Activated CD8-positive, alpha-beta T cell treated with anti-CD3 and anti-CD28 coated beads for 36 hours (primary cell): ENCODE measurements at regions not wholly inside any gene's neighbourhood (a gene's known extent, or its start where the extent isn't known, plus 50 kb on each side); places are given as distances from the start of the nearest gene placed in this dataset.

Source experiments
- ATAC-seq: fragments of 200-7000 bp; cut with Tn5 transposase; one replicate; pipeline ENCODE4 v1.10.0; 2021; ENCODE audit warnings: mild to moderate bottlenecking, moderate library complexity
- CTCF ChIA-PET: fragments of 350-600 bp; sonication (Branson Sonifier 250); formaldehyde crosslinking; loops from one replicate; lab custom pipeline; 2021; ENCODE audit warnings: antibody characterized with exemption; lab: Charles Lee
- POLR2A ChIA-PET: fragments of 350-600 bp; sonication (Branson Sonifier 250); formaldehyde crosslinking; loops from one replicate; lab custom pipeline; 2021; ENCODE audit warnings: antibody characterized with exemption; lab: Charles Lee
- DNase-seq: peaks from one replicate; pipeline ENCODE4 v3.0.0-alpha.2; 2020
- H3K27ac Mint-ChIP-seq: one replicate; pipeline ENCODE4 v1.8.0; 2021; ENCODE audit warnings: mild to moderate bottlenecking, mixed read lengths
- H3K27me3 Mint-ChIP-seq: one replicate; pipeline ENCODE4 v1.8.0; 2021; ENCODE audit warnings: mixed read lengths
- H3K36me3 Mint-ChIP-seq: one replicate; pipeline ENCODE4 v1.8.0; 2021; ENCODE audit warnings: low read depth, mixed read lengths
- H3K4me1 Mint-ChIP-seq: one replicate; pipeline ENCODE4 v1.8.0; 2021; ENCODE audit warnings: low read depth, mixed read lengths
- H3K4me3 Mint-ChIP-seq: one replicate; pipeline ENCODE4 v1.8.0; 2021; ENCODE audit warnings: mild to moderate bottlenecking, moderate library complexity, mixed read lengths
- H3K9me3 Mint-ChIP-seq: one replicate; pipeline ENCODE4 v1.8.0; 2021; ENCODE audit warnings: mixed read lengths
- CTCF ChIP-seq: fragments of 200-600 bp; IDR thresholded peaks from one replicate; pipeline ENCODE4 v1.8.0; 2022; ENCODE audit warnings: antibody characterized with exemption, mild to moderate bottlenecking
- intact Hi-C: fragments of 100-400 bp; cut with micrococcal nuclease; formaldehyde crosslinking; loops from one replicate; pipeline ENCODE4 v1.10.0; 2022

- intact Hi-C loops = no loop called here
- H3K4me3 Mint-ChIP-seq = no peak overlapping the region
- H3K36me3 Mint-ChIP-seq = no peaks in the 10 kb centered on the region
- ChIA-PET POLR2A (interaction anchor here (0.6 kb wide), 1 partner anchor 720 kb away, joined by 3 read pairs; no protein-coding TSS in a partner anchor), CTCF (interaction anchor here (1.0 to 1.9 kb wide), 2 partner anchors 10 to 57 kb away, joined by 3 to 10 read pairs; no protein-coding TSS in a partner anchor)
- no peak for TF ChIP-seq CTCF
- H3K9me3 Mint-ChIP-seq = no peaks in the 10 kb centered on the region
- ATAC-seq (no peak), DNase-seq (no peak)
- H3K27ac Mint-ChIP-seq = no peak overlapping the region
- H3K27me3 Mint-ChIP-seq = peaks cover 16% of the 10 kb centered on the region
- H3K4me1 Mint-ChIP-seq = no peaks in the 10 kb centered on the region
Measured at GRCh38 chr4:147039976-147040575, 94.4 kb upstream of the TTC29 start.

GRCh38 chr4:147040874-147041273, 95.2 kb upstream of the TTC29 start:
- no peaks in the 10 kb centered on the region for H3K4me1 Mint-ChIP-seq
- ChIA-PET POLR2A (no interaction called here), CTCF (interaction anchor here (1.7 to 1.9 kb wide), 2 partner anchors 22 to 56 kb away, joined by 5 to 10 read pairs; no protein-coding TSS in a partner anchor)
- DNase-seq = no peak
- no peaks in the 10 kb centered on the region for H3K9me3 Mint-ChIP-seq
- no peaks in the 10 kb centered on the region for H3K36me3 Mint-ChIP-seq
- H3K27ac Mint-ChIP-seq = no peak overlapping the region
- ATAC-seq = no peak
- no peak for TF ChIP-seq CTCF
- H3K4me3 Mint-ChIP-seq = no peak overlapping the region
- peaks cover 17% of the 10 kb centered on the region for H3K27me3 Mint-ChIP-seq
- intact Hi-C loops = no loop called here

GRCh38 chr4:147041376-147041775, 95.7 kb upstream of the TTC29 start:
- ChIA-PET POLR2A (no interaction called here), CTCF (interaction anchor here (1.7 to 1.9 kb wide), 2 partner anchors 22 to 55 kb away, joined by 5 to 10 read pairs; no protein-coding TSS in a partner anchor)
- Mint-ChIP-seq H3K4me1 (no peaks in the 10 kb centered on the region), H3K36me3 (no peaks in the 10 kb centered on the region), H3K9me3 (no peaks in the 10 kb centered on the region), H3K27ac (no peak overlapping the region), H3K4me3 (no peak overlapping the region), H3K27me3 (peaks cover 18% of the 10 kb centered on the region)
- DNase-seq (no peak), ATAC-seq (no peak)
- TF ChIP-seq CTCF = no peak
- intact Hi-C loops = no loop called here

- Mint-ChIP-seq H3K27me3 (peaks cover 22% of the 10 kb centered on the region), H3K4me3 (no peak overlapping the region), H3K36me3 (no peaks in the 10 kb centered on the region), H3K4me1 (no peaks in the 10 kb centered on the region), H3K27ac (no peak overlapping the region), H3K9me3 (no peaks in the 10 kb centered on the region)
- intact Hi-C loops = no loop called here
- ChIA-PET POLR2A (no interaction called here), CTCF (interaction anchor here (1.7 kb wide), 1 partner anchor 23 kb away, joined by 5 read pairs; no protein-coding TSS in a partner anchor)
- DNase-seq (no peak), ATAC-seq (no peak)
- TF ChIP-seq CTCF = no peak
Measured at GRCh38 chr4:147042046-147042445, 96.4 kb upstream of the TTC29 start.

GRCh38 chr4:147044241-147044640, 98.6 kb upstream of the TTC29 start:
- Mint-ChIP-seq H3K4me1 (no peaks in the 10 kb centered on the region), H3K27ac (no peak overlapping the region), H3K4me3 (no peak overlapping the region), H3K36me3 (no peaks in the 10 kb centered on the region), H3K27me3 (peaks cover 20% of the 10 kb centered on the region), H3K9me3 (no peaks in the 10 kb centered on the region)
- DNase-seq = no peak
- ATAC-seq = no peak
- intact Hi-C loops = no loop called here
- POLR2A ChIA-PET = no interaction called here
- no peak for TF ChIP-seq CTCF
- CTCF ChIA-PET = interaction anchor here (2.2 kb wide), 1 partner anchor 25 kb away, joined by 6 read pairs; no protein-coding TSS in a partner anchor
